ENCODE measurements at regions not wholly inside any gene's neighbourhood (a gene's known extent, or its start where the extent isn't known, plus 50 kb on each side); places are given as distances from the start of the nearest gene placed in this dataset.

DNA sequence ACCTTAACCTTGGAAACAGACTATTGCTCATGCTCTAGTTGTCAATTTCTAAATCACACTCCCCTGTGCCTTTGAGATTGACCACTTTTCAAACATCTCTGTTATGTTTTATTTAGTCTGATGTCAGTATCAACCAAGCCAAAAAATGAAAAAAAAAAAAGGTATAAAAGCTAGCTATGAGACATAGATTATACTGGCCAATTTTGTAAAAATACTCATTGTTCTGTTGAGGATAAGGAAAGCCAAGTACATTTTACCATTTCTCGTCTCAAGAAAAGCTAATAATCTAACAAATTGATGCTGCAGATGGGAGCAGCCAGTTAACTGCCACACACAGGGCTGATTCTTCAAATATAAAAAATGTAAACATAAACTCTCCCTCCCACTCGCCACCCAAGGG, 572.6 kb upstream of the KLF12 start:
- no peak for DNase-seq

DNA sequence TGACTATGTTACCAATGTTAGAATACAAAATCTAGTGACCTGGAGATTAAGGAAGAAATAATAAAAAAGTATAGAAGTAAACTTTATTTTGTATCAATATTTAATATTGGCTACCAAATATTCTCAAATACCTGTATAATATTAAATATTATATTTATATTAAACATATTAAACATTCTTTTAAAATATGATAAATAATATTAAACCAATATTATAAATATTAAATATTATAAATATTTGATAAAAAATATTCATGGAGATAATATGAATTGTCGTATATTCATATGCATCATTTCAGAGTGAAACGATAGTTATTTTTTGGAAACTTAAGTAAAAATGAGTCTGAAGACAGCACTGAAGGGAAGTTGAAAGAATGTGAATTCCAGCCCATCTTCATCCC, 571.2 kb upstream of the KLF12 start:
- no peak for DNase-seq

DNA sequence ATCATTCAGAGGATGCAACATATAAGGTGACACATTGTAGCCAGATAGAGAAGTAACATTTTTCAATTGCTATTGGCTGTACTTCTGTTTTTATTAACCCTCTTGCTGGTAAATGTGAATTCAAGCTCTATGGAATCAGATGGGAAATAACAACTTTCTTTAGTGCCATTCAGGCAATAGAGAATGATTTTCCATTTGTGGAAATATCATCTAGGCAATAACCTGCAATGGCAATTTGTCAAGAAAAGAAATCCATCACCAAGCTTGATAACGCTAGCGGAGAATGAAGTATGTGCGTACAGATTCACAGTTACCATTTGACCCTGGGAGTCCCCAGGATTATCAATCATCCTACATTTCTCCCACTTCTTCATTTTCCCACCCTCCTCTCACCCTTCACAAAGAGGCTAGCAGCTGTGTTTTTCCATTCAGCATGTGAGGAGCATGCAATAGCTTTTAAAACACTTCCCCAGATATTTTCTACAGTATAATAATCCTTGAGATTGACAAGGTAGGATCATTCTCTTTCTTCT, 569.7 kb upstream of the KLF12 start:
- DNase-seq = no peak

DNA sequence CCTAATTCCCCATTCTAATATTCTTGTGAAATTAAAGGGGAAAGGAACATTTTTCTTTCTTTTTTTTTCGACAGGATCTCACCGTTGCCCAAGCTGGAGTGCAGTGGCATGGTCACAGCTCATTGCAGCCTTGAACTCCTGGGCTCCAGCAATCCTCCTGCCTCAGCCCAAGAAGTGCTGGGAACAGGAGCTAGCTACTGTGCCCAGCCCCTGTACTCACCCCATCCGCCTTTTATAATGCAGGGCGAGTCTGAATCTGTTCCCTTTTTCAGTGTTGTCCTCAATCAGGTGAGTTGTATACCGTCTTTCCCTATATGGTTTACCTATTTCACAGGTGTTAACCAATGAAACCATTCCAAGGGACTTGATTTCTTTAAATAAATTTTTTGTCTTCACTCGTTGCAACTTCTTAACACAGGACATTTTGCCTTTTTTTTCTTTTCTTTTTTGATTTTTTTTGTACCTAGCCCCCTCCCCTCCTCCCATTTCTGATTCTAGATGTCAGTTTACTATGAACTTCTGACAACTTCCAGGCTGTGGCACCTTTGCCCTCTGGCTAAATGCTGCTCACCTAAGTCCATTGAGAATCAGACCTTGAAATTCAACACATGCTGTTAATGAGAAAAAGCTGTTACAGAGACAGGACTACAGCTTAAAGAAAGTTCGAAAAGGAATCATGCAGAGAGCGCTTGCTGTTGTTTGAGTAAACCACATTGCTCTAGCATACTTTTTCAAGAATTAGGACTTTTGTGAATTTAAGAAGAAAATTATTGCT, 562.1 kb upstream of the KLF12 start:
- no peak for DNase-seq

DNA sequence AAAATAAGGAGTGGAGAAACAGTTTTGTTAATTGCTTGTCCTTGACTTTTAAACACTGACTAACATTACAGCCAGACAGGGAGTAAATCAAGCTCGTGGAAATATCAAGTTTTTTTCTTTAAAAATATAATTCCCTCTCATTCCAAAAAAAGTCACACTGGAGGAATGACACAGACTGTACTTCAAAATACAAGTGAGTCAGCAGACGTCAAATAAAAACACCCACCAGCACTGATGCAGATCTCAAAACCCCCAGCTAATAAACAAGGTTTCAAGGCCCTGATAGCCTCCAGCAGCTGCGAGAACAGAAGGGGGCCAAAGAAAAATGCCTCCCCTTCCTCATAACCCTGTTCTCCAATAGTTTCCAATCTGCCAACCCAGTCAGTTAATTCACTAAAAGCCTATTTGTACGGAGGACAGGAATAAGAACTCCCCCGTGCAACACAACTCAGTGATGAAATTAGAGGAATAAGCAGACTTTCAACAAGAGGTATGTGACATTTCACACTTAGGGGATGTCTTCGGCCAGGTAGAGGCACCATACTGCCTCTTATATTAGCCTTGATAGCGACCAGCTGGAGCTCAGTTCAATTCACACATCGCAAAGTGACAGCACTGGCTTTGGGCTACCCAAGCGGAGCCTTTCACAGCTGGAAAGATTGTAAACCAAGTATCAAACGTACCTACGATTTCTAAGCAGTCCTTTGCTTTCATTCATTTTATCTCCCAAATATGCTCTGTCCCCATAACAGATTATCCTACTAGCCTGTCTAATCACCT, 561.0 kb upstream of the KLF12 start:
- no peak for DNase-seq

DNA sequence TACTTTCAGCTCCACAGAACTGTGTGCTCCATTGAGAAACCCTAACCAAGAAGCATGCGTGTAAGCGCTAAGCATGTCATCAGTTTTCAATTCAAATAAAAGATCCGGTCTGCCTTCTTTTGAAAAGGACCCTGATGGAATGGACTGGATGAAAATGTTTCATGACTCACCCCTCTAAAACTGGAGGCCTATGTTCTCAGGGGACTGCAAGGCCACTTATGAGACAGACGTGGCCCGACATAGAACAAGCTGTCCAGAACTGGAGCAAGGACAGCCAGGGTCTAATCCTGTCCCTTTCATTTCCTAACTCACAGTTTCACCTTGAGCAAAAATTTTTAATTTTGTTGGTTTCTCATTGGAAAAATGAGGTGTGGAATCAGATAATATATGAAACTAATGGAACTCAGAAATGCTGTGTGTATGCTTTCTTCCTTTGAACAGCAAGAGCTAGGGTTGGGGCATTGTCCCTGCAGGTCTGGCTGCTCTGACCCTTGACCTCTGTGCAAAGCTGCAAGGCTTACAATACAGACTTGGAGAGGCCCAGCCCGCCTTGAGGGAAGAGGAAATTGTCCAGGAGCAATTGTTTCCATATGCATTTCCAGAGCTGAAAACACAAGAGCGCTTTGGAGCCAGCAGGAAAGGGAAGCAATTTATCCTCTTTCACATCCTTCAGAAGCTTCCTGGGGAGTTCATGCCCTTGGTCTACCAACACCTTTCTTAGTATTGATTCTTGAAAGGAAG, 553.4 kb upstream of the KLF12 start:
- DNase-seq = peak; percentile 49

DNA sequence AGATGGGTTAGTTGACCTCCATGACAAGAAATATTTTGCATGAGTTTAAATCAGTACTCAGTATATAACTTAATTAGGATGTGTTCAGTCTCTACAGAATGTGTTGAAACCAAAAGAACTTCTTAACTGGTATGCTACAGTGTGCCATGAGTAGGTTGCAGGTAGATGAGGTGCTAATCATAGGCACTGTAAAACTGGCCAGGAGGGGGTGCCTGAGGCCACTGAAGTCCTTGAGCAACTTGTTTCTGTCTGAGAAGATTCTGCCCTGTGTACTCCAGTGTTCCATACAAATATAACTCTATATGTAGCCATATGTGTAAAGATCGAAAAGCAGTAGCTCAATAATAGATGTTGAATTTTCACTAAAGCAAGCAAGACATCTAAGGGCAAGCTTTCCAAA, 549.2 kb upstream of the KLF12 start:
- no peak for DNase-seq

DNA sequence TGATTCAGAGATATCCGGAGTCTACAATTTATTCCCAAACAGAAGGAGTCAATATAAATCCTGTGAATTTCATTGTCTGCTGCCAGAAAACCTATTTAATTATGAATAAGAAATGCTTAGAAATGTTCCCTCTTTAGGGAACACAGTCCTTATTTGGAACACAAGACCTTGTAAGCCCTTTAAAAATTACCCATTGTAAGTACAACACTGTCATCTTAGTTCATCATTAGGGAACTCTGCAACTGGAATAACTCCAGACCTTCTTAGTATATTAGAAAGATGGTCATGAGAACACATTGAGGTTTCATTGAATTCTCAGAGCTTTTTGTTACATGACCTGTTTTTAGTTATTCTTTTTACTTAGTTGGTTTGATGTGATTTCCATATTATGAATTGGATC, 548.5 kb upstream of the KLF12 start:
- DNase-seq = no peak

DNA sequence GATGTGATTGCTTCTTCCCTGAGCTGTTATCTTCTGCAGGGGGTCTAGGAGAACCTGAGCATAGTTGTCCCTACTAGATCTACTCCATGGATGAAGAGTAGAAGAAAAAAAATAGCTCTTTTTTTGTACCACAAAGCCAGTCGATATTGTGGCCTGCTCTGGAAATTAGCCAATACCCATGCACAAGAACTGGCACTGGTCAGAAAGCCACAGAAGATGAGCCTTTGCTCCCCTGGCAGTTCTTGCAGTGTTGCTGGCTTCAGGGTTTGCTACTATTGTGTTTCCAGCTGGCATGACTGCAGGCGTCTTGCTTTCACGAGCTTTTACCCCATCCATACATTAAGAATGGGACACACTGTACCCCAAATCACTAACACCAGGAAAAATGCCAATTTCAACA, 547.7 kb upstream of the KLF12 start:
- DNase-seq = no peak

DNA sequence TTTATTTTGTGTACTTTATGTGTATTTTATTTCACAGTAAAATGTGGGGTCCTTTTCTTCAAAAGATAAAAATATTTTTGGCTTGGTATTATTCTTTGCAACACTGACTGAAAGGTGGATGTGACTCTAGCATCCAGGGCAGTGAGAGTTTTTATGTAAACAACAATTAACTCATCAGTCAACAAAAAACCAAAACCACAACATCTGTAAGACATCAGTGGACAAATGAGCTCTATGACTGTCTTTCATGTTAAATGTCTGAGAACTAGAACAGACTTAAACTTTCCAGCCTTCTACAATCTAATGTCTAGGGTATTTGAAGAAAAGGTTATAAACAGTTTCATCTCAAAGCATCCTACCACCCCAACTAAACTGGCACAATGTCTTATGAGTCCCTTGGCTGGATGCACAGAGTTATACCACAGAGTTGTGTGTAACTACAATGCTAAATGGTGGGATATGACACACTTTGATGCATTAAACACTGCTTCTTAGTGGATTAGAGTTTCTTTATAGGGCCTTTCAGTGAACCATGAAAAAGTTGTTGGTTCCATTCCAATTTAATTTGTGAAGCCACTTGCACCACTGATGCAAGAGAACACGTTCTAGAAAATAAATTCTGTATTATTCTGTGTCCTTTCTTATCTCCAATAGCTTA, 544.2 kb upstream of the KLF12 start:
- DNase-seq = no peak

DNA sequence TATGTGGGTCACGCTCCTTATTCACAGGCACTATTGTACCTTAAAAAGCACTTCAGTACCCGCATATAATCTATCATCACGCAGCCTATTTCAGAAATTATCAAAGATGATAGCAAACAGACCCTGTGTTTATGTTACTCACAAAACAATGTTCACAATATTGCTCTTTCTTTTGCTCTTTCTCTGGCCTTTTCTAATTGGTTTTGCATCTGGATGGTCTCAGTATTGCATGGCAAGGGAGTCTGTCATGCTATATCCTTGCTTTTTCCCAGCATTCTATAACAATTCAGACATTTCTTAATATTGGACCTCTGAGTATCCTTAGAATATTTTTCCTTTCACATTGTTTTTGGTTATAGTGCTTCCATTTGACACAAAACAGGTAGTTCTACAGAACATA, 541.8 kb upstream of the KLF12 start:
- DNase-seq = no peak

DNA sequence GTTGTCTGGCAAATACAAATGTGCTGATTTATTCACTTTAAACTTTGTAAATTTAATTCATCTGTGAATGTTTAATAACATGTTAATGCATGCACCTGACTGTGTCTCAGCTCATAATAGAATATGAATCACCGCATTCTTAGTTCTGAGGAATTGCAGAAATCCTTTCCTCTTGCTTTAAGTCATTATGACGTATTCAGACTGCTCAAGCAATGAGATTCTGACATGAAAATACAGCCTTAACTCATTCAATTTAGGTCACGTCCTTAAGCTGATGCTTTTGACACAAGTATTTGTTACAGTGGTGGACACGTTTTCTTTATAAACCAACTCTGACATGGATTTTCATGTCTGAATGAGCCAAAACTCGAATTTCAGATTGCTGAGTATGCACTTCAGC, 541.0 kb upstream of the KLF12 start:
- DNase-seq = no peak

DNA sequence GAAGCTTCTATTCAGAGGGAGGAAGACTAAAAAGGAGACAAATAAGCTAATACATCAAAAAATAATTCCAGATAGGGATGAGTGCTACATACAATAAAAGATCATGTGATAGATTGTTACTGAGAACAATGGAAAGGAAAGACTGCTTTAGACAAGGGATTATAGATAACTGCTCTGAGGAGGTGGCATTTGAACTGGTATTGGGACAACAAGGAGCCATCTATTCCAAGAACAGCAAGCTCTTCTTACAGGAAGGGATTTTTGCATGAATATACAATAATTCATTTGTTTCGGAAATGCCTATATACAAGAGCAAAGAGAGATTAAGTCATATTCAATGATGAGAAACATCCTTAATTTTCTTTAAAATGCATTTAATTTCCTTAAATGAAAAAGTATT, 540.5 kb upstream of the KLF12 start:
- no peak for DNase-seq

DNA sequence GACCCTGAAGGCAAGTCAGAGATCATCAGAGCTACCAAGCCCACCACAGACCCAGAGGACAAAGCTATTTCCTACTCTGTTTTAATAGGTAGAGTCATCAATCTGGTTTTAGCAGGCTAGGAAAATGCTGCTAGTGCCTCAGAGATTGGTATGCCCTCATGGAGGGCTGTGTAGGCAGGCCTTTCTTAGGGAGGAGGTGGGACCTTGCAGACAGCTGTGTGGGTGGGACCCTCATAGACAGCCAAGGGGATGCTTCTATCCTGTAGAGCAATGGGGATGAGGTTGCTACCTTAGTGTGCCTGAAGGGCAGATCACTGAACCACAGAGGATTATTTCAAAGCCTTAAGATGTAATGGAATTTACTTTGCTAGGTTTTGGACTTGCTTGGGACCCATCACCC, 534.9 kb upstream of the KLF12 start:
- DNase-seq = no peak

DNA sequence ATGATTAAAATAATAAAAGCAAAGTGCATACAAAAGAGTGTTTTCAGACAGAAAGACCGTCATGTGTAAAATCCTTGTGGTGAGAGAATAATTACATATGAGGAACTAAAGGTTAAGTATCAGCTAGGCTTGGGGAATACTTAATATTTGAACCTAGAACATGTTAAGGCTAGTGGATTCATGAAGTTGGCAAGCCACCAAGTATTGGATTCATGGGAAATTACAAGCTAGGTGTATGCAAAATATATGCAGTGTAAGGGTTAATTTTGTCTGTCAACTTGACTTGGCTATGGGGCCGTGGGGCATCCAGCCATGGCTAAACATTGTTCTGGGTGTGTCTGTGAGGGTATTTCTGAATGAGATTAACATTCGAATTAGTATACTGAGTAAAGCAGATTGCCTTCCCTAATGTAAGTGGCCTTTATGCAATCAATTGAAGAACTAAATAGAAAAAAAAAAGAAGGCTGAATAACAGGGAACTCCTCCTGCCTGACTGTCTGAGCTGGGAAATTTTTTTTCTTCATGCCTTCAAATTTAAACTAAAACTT, 533.5 kb upstream of the KLF12 start:
- DNase-seq = no peak

DNA sequence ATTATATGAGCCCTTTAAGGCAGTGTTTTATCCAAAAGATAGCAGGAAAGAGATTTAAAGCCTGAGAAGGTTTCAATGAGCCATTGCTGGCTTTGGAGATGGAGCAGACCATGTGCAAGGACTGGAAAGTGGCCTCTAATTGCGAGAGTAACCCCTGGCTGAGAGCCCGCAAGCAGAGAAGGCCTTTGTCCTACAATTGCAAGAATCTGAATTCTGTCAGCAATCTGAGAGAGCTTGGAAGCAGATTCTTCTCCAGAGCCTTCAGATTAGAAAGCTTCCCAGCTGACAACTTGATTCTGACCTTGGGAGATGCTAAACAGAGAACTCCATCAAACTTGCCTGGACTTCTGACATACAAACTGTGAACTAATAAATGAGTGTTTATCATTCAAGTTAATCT, 528.7 kb upstream of the KLF12 start:
- DNase-seq = no peak

DNA sequence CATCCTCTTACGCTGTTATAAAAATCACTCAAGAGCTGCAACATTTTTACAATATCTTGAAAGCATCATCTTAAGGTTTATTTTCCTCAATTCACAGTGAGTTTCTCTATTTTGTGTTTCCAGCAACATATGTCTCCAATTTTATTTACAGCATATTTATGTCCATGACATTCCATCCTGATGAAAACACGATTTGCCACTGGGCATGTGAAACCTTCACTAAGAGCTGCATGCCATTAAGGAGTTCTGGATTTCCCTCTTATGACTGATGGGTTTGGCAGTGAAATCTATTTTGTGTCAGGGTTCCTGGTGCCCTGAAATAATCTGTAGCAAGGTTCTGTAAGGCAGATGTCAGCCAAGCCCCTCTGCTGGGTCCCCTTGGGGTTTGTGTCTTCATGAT, 527.6 kb upstream of the KLF12 start:
- DNase-seq = no peak

DNA sequence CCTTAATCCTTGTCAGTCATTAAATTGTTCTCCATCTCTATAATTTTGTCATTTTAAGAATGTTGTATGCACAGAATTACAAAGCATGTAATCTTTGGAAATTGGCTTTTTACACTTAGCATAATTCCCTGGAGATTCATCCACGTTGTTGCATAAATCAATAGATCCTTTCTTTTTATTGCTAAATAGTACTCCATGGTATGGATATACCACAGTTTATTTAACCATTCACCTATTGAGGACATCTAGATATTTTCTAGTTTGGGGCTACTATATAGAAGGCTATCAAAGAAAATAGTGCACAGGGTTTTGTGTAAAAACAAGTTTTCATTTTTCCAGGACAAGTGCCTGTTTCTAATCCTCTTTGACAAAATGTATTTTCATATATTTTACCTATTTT, 523.6 kb upstream of the KLF12 start:
- DNase-seq = no peak

DNA sequence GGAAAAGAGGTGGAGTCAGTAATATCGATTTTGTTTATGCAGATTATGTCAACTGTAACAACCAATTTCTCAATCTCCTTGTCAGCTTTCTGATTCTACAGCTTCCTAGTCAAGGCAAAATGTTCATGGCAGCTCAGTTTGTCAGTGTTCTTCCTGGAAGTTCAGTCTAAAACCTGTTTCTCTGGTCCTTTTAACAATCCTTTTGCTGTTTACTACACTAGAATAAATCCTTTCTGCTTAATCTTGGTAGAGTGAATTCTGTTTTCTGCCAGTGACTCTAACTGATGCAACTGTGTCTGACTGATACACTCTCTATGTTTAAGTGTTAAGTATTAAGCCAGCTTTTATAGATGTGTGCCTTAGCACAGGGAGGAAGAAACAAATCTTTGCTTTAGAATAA, 516.9 kb upstream of the KLF12 start:
- DNase-seq = no peak

DNA sequence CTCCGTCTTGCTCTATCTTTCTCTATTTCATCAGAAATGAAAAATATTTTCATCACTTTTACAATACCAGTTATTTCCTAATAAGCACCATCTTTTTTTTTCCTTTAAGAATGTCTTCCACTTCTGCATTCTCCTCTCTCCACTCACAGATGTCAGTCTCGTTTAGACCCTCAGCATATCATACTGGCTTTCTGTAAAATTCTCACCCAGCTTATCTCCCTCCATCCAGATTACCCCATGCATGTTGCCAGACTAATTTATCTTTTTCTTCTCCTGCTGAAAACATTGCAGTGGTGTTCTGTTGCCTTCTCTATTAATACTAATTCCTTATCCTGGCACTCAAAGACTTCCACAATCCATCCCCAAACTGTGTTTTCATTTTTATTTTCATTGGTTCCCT, 513.8 kb upstream of the KLF12 start:
- no peak for DNase-seq

DNA sequence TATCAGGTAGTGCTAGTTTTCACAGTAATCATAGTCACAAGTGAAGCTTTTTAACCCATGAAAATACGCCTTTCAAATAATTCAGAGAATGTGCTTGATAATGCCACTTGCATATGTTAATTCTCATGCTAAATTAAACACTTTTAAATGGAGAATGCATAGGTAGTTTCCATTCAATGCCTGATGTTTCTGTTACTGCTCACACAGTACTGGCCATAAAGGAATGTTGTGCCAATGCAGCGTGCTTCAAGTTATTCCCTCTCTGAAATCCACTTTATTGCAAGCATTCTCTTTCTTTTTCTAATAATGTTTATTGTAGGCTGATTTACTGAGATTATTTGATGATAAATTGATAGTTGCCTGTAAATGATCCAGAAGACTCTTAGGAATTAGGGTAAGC, 513.0 kb upstream of the KLF12 start:
- DNase-seq = no peak

DNA sequence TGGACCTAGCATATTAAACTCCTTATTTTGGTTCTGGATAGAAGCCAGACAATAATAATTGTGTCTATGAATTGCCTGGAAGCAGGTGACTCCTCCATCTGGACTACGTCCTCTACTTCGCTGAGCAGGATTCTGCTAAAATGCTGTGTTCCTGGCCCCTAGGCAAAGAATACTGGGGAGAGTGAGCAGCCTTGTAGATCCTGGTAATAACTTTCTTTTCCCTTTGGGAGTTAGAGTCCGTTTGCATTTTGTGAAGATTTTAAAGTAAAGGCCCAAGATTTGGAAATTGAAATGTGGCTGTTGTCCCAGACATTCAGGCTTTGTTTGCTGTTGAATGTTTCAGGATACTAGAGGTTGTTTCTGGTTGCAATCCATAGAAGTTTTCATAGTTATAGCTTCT, 511.9 kb upstream of the KLF12 start:
- peak; percentile 44 for DNase-seq

DNA sequence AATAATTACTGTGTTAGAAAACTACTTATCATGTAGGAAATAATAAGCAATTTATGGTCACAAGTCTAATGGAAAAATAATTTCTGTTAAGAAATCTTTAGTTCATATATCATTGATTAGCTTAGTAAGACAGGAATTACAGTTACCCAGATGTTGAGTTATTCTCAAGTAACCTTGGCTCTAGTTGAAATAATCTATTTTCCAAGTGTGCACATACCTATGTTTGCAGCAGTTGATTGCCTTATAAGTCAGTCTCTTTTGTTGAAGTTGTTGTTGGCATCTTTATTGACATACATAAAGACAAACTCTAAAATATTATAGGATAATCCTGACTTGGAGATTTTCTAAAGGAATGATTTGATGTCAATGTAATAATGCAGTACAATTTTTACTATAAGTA, 511.4 kb upstream of the KLF12 start:
- no peak for DNase-seq
